ENCODE measurements at regions not wholly inside any gene's neighbourhood (a gene's known extent, or its start where the extent isn't known, plus 50 kb on each side); places are given as distances from the start of the nearest gene placed in this dataset.
"Not testable (repeated sequence)": the region's sequence is repeated elsewhere in the genome, so short reads cannot be mapped to it uniquely, and the experiment has no call there.

- DNase-seq, result not testable (repeated sequence)
These were observed 454.3 kb upstream of the SLITRK6 start for GRCh38 chr13:86253497-86253896.

DNA sequence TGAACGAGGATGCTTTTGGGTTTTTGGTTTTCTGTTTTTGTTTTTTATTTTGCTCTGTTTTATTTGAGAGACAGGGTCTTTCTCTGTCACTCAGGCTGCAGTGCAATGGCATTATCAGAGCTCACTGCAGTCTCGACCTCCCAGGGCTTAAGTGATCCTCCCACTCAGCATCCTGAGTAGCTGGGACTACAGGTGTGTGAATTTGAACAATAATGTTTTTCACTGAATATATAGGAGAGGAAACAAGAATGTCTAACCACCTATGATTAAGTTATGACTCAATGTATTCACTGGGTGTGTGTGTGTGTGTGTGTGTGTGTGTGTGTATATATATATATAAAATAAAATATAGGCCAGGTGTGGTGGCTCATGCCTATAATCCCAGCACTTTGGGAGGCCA, 456.6 kb upstream of the SLITRK6 start:
- DNase-seq, result not testable (repeated sequence)

DNA sequence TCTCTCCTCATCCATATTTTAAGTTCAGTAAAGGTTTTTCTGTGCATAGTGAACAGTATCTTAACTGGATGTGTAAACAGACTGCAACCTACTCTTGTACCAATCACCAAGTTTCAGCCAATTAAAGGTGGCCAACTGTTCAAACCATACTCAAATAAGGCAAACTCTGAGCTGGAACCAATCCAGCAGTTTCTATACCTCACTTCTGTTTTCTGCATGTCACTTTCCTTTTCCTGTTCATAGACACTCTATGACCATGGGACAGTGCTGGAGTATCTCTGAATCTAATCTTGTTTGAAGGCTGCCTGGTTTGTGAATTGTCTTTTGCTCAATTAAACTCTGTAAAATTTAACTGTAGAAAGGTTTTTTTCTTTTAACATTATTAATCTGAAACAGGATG, 470.3 kb upstream of the SLITRK6 start:
- no peak for DNase-seq

GRCh38 chr13:86282442-86282841, 483.2 kb upstream of the SLITRK6 start:
- no peak for DNase-seq

DNA sequence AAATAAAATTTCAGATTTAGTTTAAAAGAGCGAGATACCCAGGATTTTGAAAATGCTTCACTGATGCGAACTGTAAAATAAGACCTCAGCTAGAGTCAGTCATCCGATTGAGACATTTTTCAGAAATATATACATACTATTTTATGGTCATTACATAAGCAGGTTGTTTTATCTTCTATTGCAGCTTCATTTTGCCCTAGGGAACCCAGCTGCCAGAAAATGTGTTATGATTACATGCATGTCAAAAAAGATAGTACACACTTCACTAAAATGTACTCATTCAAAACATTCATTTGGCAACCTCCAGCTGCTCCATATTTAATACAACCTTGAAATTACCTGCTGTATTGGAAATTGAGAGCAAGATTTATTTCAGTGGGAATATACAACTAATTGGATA, 483.8 kb upstream of the SLITRK6 start:
- DNase-seq, result no peak

DNA sequence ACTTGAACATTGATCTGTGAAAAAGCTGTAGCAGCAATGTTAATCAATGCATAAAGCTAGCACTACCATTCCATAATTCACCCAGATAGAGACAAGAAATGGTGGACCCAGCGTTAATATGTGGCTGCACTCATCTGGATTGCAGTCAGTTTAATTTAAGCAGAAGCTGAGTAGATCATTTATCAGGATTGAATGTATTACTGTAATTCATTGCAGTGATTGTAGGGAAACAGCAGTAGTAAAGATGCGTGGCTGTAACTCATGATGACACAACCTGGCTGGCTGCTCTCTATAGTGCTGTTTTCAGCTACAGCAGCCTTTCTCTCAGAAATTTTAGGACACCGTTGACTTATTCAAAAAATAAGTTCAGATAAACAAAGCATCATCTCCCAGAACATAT, 499.5 kb upstream of the SLITRK6 start:
- DNase-seq, result no peak

- no peak for DNase-seq
These were observed 499.9 kb upstream of the SLITRK6 start for GRCh38 chr13:86299128-86299527.

GRCh38 chr13:86309881-86310280, 510.7 kb upstream of the SLITRK6 start:
- no peak for DNase-seq

GRCh38 chr13:86313421-86313820, 514.2 kb upstream of the SLITRK6 start:
- DNase-seq, result no peak

- DNase-seq, result no peak
These were observed 519.2 kb upstream of the SLITRK6 start for GRCh38 chr13:86318450-86318849.

- DNase-seq, result no peak
These were observed 525.0 kb upstream of the SLITRK6 start for GRCh38 chr13:86324191-86324590.

- DNase-seq, result no peak
These were observed 556.1 kb upstream of the SLITRK6 start for GRCh38 chr13:86355301-86355700.

DNA sequence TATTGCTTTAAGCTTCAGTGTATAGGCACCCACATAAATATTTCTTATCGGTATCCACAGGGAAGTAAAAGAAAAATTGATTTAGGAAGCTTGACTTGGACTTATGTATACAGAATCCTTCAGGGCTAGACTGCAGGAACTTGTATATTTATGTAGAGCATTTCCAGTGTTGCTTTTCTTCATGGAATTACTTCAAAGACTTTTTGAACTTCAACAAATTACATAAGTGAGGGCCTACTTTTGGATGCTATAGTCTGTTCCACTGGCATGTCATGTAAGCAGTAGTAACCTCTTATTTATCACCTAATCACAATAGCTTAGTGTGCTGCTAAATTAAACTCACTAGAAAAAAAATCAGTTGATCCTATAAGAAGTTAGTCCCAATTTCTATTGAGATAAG, 557.9 kb upstream of the SLITRK6 start:
- DNase-seq, result no peak

GRCh38 chr13:86363749-86364148, 564.5 kb upstream of the SLITRK6 start:
- DNase-seq, result not testable (repeated sequence)

- no peak for DNase-seq
These were observed 569.7 kb upstream of the SLITRK6 start for GRCh38 chr13:86368924-86369323.

- DNase-seq, result no peak
These were observed 578.2 kb upstream of the SLITRK6 start for GRCh38 chr13:86377451-86377850.

DNA sequence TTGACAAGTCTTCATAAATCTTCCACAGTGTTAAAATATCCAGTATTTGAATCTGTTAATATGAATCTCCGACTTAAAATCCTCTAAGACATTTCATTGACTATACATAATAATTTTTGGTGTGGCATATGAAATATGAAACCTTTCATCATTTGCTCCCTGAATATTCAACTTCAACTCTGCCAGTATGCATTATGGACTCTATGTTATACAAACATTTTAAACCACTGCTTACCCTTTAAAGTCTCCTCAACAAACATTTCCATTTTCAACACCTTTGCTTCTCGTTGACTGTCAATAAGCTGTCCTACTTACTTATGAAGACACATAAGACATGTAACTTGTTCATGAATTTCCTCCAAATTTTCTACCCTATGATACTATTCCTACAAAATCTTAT, 579.4 kb upstream of the SLITRK6 start:
- no peak for DNase-seq

DNA sequence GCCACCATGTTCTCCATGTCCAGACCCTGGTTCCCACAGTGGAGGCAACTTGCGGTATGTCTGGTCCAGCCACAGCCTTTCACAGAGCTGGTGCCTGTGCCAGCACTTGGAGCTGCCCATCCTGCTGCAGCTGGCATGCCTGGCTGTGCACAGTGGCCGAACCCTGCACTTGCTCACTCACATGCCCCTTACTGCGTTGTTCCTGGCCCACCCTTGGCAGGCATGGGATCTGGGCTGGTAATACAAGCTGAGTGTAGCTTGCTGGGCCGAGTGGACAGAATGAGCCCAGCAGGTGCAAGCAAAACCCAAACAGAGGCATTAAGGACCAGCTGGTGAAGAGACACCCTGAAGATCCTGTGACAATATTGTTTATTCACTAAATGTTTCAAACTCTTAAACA, 583.9 kb upstream of the SLITRK6 start:
- DNase-seq, result no peak

DNA sequence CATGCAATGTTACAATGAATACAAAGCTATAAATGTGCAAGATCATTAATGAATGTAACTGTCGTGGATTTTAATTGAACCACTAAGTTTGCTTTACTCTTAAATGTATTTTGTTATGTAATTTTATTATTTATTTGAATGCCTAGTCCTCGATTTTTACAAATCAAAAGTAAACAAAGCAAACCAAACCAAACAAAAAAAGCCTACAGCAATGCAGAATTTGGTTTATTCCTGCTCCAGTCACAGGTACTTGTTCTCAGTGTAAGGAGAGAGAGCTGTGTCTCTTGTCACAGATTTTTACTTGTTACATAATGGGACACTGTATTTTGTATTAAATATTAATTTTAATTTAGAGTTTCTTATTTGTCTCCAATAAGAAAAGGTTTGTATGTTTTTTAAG, 584.3 kb upstream of the SLITRK6 start:
- DNase-seq, result no peak

DNA sequence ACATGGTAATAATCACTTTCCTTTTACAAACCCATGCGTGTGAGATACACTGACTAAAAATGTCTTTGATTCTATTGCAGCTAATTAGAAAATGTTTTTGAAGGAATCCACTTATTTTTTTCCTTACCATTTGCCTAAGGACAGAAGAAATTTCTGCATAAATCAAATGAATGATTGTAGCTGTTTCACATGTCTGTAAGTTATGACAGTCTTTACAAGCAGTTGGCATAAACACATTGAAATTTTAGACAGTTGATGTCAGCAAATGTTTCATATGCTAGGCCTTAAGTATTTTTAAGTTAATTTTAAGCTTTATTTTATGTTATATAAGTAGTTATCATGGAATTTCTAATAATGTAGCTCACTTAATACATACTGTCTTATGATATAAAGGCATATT, 598.4 kb upstream of the SLITRK6 start:
- no peak for DNase-seq

GRCh38 chr13:86399572-86399971, 600.4 kb upstream of the SLITRK6 start:
- no peak for DNase-seq

GRCh38 chr13:86402500-86402899, 603.3 kb upstream of the SLITRK6 start:
- no peak for DNase-seq

DNA sequence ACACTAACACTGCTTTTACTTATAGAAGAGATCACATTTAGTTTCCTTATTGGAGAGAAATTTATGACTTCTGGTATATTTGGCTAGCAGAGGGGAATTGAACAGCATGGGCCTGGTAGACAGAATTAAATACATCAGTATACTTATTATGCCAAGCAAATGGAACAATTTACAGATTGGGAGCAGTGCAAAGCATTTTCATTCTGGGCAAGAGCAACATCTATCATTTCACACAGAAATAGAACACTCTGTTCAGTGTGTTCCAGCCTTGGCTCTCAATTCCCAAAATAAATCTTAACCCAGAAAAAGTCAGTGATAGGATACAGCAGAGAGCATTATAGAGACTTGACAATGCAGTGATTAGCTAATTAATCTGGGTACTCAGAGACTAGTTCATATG, 604.0 kb upstream of the SLITRK6 start:
- DNase-seq, result no peak

DNA sequence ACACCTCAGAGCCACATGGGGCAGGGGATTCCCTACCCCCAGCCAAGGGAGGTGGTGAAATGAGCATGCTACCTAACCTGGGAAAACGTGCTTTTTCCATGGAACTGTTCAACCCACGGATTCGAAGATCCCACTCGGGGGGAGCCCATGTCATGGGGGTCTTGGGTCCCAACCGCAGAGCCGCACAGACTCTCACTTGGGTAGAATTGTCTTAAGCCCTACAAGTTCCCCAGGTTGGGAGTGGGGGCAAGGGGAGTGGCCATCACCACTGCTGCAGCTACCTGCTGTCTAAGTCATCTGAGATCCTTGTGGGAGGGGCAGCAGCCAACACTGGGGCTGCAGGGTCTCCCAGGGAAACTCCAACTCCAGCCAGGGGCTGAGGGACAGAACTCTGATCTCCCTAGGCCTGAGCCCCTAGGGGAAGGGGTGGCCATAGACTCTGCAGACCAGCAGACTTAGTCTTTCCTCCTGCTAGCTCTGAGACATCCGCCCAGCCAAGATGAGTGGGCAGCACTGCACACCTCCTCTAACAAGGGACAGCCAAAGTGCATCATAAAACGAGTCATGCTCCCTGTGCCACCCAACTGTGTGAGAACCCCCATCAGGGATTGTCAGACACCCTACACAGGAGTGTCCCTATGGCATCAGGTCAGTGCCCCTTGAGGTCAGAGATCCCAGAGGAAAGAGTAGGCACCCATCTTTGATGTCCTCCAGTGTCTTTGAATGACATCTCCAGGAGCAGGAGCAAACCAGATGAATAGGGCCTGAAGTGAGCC, 610.4 kb upstream of the SLITRK6 start:
- DNase-seq, result no peak

DNA sequence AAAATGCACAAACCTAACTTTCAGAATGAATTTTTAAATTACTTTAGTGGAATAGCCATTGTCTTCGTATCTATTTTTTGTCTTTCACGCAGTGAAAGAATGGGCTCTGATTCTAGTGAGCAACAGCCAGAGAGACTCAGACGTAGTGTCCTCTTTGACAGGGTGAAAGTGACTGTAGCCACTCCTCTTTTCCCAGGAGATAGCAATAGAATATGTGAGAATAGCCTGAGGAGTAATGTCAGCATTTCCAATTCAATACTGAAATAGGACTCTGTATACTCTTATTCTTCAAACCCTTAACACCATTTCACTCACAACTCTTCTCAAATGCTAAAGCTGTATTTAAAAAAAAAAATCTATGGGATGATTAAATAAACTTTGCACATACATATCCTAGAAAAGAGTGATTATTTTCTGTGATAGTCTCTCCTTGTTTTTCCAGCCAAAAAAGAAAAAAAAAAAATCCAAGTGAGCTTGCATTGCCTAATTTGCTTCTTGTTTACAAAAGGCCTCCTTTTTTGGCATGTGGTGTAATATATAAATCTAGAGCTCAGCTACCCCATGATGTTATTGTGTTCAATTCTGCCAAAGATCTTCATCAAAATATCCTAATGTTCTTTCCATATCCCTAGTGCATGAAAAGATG, 626.1 kb upstream of the SLITRK6 start:
- DNase-seq, result no peak
